HG03460 (cell line): ENCODE measurements at regions not wholly inside any gene's neighbourhood (a gene's known extent, or its start where the extent isn't known, plus 50 kb on each side); places are given as distances from the start of the nearest gene placed in this dataset.
A peak's percentile ranks its signal among the peaks of the same experiment; 100 is the strongest.

Experiments
- ATAC-seq: cut with Tn5 transposase; IDR thresholded peaks from one replicate; pipeline ENCODE4 v1.9.1; 2021; ENCODE audit not compliant: unreplicated experiment

GRCh38 chr4:130288576-130288975, 1192.6 kb downstream of the C4orf33 start:
- no peak for ATAC-seq

GRCh38 chr4:130293692-130294091, 1197.7 kb downstream of the C4orf33 start:
- ATAC-seq: no peak

GRCh38 chr4:130296448-130296847, 1200.5 kb downstream of the C4orf33 start:
- no peak for ATAC-seq

GRCh38 chr4:130306566-130306965, 1210.6 kb downstream of the C4orf33 start:
- ATAC-seq: no peak

GRCh38 chr4:130309221-130309620, 1213.3 kb downstream of the C4orf33 start:
- no peak for ATAC-seq

GRCh38 chr4:130322439-130322838, 1226.5 kb downstream of the C4orf33 start:
- no peak for ATAC-seq

- ATAC-seq: no peak
These were observed 1233.1 kb downstream of the C4orf33 start for GRCh38 chr4:130329036-130329435.

- no peak for ATAC-seq
These were observed 1237.3 kb downstream of the C4orf33 start for GRCh38 chr4:130333241-130333759.

GRCh38 chr4:130335417-130336194, 1239.7 kb downstream of the C4orf33 start:
- no peak for ATAC-seq

- peak; percentile 82 for ATAC-seq
These were observed 1240.7 kb downstream of the C4orf33 start for GRCh38 chr4:130336585-130337217.

- no peak for ATAC-seq
These were observed 1242.9 kb downstream of the C4orf33 start for GRCh38 chr4:130338851-130339250.

- no peak for ATAC-seq
These were observed 1253.8 kb downstream of the C4orf33 start for GRCh38 chr4:130349745-130350144.

- no peak for ATAC-seq
These were observed 1260.9 kb downstream of the C4orf33 start for GRCh38 chr4:130356873-130357272.

- no peak for ATAC-seq
These were observed 1263.6 kb downstream of the C4orf33 start for GRCh38 chr4:130359542-130359941.

- no peak for ATAC-seq
These were observed 1265.7 kb downstream of the C4orf33 start for GRCh38 chr4:130361616-130362015.

- no peak for ATAC-seq
These were observed 1272.7 kb downstream of the C4orf33 start for GRCh38 chr4:130368668-130369067.

- no peak for ATAC-seq
These were observed 1297.3 kb downstream of the C4orf33 start for GRCh38 chr4:130393231-130393630.

GRCh38 chr4:130393642-130394041, 1297.7 kb downstream of the C4orf33 start:
- no peak for ATAC-seq

- ATAC-seq: no peak
These were observed 1299.9 kb downstream of the C4orf33 start for GRCh38 chr4:130395871-130396270.

GRCh38 chr4:130403221-130403620, 1307.3 kb downstream of the C4orf33 start:
- ATAC-seq: no peak

GRCh38 chr4:130416228-130416627, 1320.3 kb downstream of the C4orf33 start:
- no peak for ATAC-seq
